Right ventricle myocardium superior (tissue), 1 donor: ENCODE measurements at regions not wholly inside any gene's neighbourhood (a gene's known extent, or its start where the extent isn't known, plus 50 kb on each side); places are given as distances from the start of the nearest gene placed in this dataset.

Experiments
- ATAC-seq: fragments of 200-7000 bp; cut with Tn5 transposase; one replicate; pipeline ENCODE4 v1.9.1; 2020; ENCODE audit warnings: mild to moderate bottlenecking; ENCODE audit not compliant: poor library complexity
- DNase-seq: peaks from one replicate; pipeline ENCODE4 v3.0.0-alpha.2; 2020
- intact Hi-C: fragments of 100-400 bp; cut with DNase I; formaldehyde crosslinking; loops from one replicate; pipeline ENCODE4 v1.11.2; 2022
- donor health status: DM: no; HTN: yes; CAD: no; lungs with severe emphysema.

DNA sequence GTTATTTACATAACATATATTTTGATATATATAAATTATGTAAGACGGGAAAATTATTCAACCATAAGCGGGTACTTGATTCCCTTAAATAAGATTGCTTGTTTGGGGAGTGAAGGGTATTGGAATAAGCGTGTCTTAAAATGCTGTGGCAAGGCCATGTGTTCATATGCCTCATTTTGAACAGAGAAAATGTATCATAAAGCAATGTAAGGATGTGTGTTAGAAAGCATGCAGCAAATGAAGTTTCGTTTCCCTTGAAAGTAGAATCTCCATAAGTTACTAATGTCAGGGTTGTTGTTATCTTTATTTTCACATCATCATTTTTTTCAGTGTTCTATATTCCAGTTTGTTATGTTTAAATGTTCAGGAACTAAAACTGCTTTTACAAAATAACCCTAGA, 465.6 kb downstream of the FOXG1 start:
- intact Hi-C loops = no loop called here
- ATAC-seq = no peak
- DNase-seq = no peak

DNA sequence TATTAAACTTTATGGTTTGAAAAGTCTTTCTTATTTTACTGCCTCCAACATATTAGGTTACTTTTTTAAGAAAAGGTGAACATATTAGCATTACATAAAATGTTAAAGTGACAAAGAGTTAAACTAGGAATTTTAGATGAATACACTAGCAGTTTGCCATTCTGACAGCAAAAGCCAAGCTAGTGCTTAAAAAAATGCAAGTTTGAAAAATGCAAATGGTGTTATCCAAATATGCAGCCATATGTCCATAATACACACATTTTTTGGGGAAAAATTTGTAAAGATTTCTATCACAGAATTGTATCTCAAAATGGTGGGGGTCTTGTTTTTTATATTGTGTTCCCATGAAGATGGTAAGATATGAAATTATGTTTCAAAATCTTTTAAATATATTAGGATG, 466.1 kb downstream of the FOXG1 start:
- no peak for ATAC-seq
- intact Hi-C loops = no loop called here
- DNase-seq = no peak

DNA sequence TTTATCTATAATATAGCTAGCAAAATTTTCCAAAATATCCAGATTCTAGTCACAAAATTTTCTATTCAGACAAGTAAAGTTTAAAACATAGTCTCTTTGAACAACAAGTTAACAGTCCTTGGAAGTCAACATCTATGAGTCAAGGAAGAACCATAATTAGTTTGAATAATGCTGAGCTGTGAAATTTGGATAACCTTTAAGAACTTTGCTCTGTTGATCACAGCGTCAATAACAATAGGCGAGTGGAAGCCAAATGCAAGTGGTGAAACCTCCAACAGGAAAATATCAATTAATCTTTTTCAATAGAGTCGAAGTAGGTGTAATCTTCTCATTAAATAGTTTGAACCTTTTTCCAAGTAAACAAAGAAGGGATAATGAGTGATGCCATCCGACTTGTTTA, 466.6 kb downstream of the FOXG1 start:
- no peak for DNase-seq
- intact Hi-C loops = no loop called here
- ATAC-seq = no peak

DNA sequence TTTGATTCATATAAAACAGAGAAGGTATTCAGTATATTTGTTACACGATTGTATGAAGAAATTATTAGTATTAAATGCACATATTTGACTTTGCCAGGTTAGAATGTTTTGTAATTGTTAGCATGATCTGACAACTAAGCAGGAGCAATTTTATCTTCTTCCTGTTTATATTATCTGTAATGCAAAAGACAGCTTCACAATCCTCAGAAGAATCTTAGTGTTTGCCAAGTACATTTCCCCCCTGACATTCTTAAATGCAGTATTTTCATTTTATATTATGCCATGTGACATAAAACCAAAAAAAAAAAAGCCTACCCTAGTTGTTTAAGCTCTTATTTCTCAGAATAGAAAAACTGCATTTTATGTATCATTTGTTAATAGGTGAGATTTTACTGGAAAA, 469.4 kb downstream of the FOXG1 start:
- no peak for ATAC-seq
- intact Hi-C loops = no loop called here
- no peak for DNase-seq

DNA sequence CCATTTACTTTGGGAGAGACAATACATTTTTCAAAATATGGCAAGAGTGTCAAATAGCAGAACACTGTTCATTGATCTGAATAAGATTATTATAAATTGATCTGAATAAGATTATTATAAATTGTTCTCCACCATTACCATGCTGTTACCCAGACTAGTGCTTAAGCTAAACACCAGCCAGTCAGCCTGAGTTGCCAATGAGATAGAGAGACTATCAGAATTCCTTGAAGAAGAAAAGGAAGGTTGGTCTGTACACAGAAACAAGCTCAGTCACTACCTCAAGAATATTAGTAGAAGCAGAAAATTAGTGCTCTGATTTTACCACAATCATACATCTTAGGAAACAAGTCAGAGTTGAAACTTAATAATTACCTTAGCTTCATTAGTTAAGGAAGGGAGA, 469.8 kb downstream of the FOXG1 start:
- ATAC-seq (no peak), DNase-seq (no peak)
- intact Hi-C loops = no loop called here

DNA sequence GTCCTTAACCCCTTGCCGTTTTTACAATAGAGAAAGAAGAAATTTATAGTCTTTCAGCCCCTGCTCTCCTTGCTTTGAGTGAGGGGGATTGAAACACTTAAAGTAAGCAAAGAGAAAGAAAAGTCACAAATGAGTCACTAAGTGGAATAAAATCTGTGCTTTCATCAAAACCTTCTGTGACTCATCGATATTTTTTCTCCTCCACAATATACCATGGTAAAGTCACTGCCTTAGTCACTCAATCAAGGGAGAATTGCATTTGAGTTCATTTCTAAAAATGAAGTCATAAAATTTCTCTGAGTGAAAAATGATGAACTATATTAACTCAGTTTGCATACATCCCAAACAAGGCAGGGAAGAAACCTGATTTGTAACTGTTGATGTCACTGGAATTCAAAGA, 470.3 kb downstream of the FOXG1 start:
- intact Hi-C loops = no loop called here
- ATAC-seq (no peak), DNase-seq (no peak)

DNA sequence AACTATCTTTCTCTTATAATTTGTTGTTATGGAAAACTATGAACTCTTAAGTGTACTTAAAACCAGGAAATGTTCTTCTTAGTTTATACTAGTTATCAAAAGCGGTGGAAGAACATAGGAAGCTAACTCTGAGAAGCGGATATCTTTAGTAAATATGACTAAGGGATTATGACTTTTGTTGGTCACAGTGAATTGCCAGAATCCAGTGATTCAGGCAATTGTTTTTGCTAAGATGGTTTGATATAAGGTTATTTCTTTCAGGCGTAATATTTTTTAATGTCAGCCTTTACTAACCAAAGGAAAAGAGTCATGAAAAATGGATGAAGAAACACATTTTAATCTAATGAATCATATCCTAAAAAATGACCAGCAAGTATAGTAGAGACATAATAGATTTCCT, 473.5 kb downstream of the FOXG1 start:
- intact Hi-C loops = no loop called here
- no peak for DNase-seq
- no peak for ATAC-seq

DNA sequence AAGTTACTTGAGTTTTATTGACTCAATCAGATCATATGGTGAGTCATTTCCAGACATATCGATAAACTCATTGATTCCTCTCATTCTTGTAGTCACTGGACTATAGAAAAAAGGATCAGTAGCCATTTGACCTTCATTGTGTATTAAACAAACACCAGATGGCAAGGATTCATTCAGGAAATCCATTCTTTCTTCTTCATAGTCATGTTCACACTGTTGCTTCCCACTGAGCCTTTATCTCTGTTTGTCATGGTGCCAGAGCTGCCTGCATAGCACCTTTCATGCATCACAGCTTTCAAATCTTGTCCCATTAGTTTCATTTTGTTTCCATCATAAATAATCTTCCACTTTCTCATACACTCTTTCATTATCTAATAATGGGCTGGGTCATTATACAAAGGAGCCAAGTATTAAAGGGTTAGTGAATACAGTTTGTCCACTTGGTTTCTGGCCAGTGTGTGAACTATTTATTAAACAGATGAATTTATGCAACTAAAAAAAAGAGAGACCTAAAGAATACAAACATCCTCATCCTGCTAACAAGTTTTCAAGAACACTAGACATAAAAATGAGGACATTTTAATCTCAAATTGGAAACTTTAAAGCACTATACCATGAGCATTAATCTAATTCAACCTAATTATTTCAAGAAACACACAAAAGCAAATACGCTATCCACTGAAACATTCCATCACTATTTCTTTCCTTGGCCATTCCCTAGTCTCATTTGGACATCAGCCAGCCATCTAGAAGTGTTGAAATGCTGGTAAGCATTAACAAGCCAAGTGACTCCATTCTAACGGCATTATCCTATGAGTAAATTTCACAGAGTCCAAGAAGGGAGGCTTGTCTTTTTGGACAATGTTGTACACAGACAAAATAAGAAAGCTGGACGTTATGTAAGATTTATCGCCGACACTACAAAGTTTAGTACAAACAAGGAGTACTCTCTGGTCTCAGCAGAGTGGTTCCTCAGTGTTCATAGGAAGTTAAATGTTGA, 476.5 kb downstream of the FOXG1 start:
- intact Hi-C loops = no loop called here
- ATAC-seq (peak; percentile 41), DNase-seq (no peak)

DNA sequence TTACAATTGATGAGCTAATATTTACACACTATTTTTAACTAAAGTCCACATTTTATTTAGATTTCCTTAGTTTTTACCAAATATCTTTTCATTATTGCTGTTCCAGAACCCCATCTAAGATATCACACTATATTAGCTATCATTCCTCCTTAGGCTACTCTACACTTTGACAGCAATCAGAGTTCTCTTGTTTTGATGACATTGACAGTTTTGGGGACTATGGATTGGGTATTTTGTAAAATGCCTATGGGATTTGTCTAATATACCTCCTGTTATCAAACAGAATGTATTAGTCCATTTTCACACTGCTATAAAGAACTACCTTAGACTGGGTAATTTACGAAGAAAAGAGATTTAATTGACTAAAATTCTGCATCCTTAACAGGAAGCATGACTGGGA, 489.1 kb downstream of the FOXG1 start:
- intact Hi-C loops = no loop called here
- no peak for ATAC-seq
- DNase-seq = no peak

DNA sequence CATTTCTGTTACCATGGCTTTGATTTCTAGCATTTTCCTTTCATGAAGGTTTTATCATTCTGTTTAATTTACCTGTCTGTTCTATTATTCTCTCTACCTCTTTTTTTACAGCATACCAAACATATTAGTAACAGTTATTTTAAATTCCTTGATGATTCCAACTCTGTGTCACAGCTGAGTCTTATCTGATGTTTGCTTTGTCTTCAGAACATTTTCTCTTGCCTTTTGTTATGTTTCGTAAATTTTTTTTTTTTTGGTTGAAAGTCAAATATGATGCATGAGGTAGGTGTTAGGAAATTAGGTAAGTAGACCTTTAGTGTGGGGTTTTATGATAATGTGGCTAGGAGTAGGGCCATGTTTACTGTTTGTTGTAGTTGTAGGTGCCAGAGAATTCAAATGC, 496.4 kb downstream of the FOXG1 start:
- intact Hi-C loops = no loop called here
- ATAC-seq = no peak

DNA sequence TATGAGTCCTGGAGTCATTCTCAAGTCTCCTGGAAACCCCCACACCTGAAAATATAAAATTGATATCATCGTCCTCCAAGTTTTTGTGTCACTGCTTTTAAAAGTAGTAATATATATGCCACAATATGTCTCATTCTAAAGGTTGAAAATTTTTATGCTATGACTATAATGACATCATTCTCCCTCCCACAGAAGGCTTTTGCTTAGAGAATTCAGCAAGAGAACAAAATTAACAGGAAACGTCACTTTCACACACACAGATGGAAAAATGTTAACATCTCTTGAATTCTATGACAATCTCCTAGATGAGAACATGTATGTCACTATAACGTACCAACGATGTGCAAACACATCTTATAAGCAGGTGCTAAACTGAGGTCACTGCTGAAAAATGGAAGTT, 498.3 kb downstream of the FOXG1 start:
- no peak for ATAC-seq
- intact Hi-C loops = no loop called here
- DNase-seq = no peak

More for the DNA sequence above, 496.4 kb downstream of the FOXG1 start:
- DNase-seq = no peak

DNA sequence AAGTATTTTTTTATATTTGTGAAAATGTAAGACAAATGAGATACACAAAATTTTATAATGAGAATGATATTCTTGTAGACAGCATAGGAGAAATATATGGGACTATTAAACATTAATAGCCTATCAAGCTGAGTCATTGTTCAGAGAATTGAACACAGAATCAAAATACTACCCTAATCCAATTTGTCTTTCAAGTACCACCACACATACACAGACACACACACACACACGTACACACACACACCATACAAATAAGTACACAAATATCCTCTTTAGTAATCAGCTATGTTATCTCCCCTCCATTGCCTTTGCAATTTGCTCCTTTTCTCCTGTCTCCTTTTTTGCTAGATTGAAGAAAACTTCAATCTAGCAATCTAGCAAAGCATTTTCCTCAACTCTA, 499.3 kb downstream of the FOXG1 start:
- no peak for DNase-seq
- intact Hi-C loops = no loop called here
- no peak for ATAC-seq

DNA sequence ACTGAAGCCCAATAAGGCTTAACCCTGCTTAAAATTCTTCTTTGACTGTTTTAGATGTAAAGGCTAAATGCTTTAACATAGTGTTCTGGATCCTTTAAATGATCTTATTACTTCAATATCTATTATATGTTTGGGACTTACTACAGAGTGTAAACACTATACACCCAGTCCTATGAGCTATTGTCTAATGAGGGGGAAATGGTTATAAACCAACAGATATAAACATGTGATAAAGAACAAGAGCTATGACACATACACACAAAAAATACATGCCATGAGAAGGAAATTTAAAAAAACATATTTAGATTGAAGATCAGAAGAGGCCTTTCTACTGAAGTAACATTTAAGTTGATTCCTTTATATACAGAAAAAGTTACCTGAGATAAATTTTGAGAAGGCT, 505.1 kb downstream of the FOXG1 start:
- DNase-seq = no peak
- ATAC-seq = no peak
- intact Hi-C loops = no loop called here

DNA sequence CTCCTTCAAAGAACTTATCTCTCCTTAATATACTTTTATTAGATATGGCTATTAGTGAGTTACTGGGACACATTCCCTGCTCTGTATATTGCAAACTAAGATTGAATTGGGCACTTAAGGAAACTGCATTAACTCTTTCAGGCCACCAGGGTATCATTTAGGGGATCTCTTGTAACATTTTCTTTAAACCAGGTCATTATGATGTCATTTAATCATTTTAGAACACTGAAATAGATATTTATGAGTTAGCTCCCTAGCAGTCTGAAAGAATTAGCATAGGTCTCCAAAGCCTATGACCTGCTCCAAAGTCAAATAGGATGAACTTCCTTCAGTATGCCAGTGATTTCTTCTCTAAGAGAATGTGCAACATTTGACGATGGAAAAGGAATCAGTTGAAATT, 506.9 kb downstream of the FOXG1 start:
- intact Hi-C loops = no loop called here
- DNase-seq (no peak), ATAC-seq (no peak)

DNA sequence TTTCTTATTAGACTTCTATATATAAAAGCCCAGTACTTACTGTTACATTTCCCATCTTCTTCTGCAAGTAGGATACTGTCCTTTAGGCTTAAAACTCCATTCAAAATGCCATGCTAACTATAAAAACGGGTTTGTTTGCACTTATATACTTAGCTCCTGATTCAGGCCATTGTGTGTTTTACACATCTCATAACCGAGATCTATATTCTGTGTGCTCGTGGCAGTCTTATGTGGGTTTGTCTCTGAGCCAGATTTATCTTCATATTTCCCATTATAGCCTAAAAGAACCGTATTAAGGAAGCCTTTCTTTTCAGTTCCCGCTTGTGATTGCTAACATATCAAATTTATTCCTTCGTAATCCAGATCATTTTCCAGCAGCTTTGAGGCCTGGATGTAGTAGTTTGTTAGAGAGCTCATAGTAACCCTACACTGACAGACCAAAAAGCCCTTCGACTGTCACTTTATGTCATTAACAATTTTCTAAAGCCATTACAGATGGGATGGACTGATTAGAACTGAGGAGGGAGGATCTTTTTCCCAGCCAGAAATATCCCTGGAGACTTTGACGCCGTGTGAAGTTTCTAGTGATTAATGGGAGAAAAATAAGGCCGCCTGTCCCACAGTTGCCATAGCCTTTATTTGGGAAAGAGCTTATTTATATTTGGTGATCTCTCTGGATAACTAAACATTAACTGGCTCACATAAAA, 508.5 kb downstream of the FOXG1 start:
- intact Hi-C loops = no loop called here
- no peak for ATAC-seq
- DNase-seq = no peak

DNA sequence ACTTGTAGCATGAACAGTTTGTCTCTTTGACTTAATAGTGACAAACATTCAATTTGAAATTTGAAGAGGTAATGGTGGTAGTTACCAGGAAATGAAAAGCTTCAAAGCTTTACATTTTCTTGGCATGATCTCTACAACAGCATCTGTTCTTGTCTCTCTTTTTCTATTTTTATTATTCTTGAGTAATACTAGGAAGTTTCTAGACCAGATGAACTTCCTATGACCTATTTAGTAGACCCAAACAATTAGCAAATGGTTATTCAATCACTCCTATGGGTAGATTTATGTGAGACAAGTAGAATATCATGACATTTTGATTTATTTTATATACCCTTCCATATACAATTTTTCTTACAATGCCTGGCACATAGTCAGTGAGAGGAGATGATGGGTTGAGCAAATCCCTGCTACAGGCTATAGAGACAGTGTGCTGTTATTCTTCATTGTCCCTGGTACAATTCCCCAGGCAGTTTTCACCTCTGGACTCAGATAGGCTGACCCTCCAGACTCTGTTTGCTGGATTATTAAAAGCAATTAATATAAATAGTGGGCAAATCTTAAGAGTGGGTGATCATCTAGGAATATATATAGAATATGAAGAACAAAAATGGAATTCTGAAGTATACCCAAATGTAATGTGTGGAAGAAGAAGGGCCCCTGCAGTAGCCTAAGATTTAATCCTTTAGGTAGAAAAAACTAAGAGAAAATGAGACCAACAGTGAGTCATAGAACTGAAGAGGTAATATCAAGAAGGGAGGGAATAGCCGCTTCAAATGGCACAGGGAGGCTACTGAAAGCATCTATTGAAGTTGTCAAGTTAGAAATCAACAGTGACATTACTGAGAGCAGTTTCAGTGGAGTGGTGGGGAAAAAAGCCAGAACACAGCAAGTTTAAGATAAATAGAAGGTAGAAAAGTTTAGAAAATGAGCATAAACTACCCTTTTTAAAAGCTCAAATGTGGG, 512.0 kb downstream of the FOXG1 start:
- intact Hi-C loops = no loop called here
- DNase-seq (no peak), ATAC-seq (no peak)

DNA sequence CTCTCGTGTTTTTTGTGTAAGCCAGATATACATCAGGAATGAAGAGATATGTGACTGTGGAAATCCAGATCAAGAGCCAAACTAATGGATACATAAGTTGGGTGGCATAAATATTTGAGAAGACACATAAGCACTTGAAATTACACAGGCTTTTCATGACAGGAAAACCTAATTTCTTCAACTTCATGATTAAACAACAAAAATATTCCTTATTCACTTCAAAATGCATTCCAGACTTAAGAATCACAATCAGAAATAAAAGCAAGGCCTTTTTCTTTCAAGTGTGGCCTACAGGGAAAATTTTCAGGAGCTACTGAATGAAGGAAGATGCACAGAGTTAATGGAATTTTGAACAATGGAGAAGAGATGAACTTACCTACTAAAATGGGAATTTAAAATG, 515.6 kb downstream of the FOXG1 start:
- ATAC-seq (no peak), DNase-seq (no peak)
- intact Hi-C loops = no loop called here

DNA sequence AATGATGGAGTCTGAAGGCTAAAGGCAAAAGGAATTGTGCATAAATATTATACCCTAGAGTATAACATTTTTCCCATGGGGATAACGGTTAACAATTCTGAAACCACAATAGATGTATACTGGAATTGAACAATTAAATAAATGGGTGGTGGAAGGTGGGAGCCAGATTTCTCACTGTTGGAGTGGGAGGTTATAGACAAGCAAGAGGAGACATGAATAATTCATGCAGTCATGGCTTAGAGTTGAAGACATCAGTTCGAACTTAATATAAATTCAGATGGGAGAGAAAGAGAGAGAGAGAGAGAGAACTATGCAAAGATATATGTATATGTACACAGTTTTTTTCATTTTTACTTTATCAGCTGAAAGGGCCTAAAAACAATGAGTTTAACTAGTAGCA, 523.9 kb downstream of the FOXG1 start:
- ATAC-seq (no peak), DNase-seq (no peak)
- intact Hi-C loops = no loop called here

DNA sequence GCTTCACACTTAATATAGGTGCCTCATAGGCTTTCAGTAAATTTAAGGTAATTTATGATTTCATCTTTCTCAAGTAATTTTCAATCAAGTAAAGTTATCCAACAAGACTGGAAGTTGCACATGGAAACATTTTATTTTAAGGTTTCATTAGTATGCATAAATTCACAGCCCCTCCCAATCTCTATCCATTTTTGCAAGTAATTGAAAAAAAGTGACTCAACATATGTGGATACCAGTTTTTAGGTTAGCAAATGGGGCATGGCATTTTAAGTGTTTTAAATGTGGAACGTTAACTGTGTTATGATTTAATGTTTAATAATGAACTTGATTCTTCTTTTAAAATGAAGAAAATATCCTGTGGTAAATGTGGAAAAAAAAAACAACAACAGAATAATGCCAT, 532.8 kb downstream of the FOXG1 start:
- no peak for ATAC-seq

More for the DNA sequence above, 532.8 kb downstream of the FOXG1 start:
- intact Hi-C loops = no loop called here
- no peak for DNase-seq
